ENCODE measurements at regions not wholly inside any gene's neighbourhood (a gene's known extent, or its start where the extent isn't known, plus 50 kb on each side); places are given as distances from the start of the nearest gene placed in this dataset.

DNA sequence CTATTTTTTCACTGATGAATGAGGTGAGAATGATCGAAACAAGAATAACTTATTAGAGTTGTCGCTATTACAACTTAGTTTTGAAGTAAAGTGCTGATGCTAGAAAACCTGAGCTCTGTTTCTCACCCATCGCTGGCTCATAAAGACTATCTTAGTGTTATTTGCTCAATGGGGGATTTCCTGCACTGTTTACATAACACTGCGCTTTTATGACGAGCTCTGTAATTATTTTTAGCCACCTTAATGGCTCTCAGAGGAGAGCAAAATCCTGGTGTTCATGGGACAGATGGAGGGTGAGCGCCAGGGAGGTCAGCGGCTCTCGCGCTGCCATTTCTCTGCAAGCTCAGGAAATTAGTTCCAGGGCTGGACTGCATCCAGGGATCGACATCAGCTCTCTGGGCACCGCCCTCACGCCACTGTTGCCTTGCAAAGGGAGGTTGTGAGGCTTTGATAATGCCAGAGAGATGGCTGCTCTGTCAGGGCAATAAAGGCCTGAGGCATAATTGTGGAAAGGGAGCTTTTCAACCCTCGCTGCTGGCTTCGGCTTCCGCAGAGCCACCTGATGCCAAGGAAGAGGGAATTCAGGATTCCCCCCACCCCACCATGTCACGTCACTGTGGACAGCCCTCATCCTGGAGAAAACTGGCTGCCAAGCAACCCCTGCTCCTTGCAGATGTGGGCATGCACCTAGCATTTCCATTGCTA is 72.0 kb downstream of the DACT2 start:
- Histone ChIP-seq H3K4me3 (no peak overlapping the region), H3K27me3 (no peaks in the 10 kb centered on the region), H3K36me3 (no peaks in the 10 kb centered on the region), H3K4me1 (no peaks in the 10 kb centered on the region), H3K27ac (no peak overlapping the region), H3K9me3 (no peaks in the 10 kb centered on the region)
- DNase-seq (ENCODE audit: low spot score in 2 of 2), result no peak
- TF ChIP-seq CTCF (IDR thresholded peaks at IDR 0.05), result no peak
- no peak for TF ChIP-seq POLR2A (IDR thresholded peaks at IDR 0.05)
- TF ChIP-seq POLR2AphosphoS5 (IDR thresholded peaks at IDR 0.05), result no peak
- intact Hi-C loops (cut with DNase I; ENCODE audit: low total_unique reads), result no loop called here

DNA sequence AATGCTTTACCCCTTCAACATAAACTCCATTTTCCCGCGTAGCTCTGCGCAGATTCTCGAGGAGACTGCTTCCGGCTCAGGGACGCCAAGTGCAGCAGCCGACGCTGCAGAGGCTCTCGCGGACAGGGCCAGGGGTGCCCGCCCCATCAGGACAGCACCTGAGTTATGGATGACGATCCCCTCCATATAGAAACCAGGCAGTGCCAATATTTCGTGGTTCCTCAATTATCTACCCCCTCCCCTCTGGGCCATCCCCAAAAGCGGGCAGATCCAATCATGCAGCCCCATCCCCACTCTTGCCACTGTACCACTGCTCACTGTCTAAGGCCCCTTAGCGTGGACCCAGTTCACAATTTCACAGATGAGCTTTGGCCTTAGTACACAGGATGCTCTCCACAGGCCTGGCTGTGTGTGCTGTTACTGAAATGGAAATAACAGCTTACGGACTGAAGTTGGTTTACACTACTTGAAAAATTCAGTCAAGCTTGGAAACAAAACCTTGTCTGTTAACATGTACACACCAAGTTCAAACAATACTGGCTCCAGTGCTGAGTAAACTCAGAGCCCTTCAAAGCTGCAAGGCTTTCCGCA is 74.5 kb downstream of the DACT2 start:
- intact Hi-C loops (cut with DNase I; ENCODE audit: low total_unique reads), result no loop called here
- Histone ChIP-seq H3K4me1 (no peaks in the 10 kb centered on the region), H3K27me3 (no peaks in the 10 kb centered on the region), H3K36me3 (no peaks in the 10 kb centered on the region), H3K4me3 (no peak overlapping the region), H3K9me3 (no peaks in the 10 kb centered on the region), H3K27ac (no peak overlapping the region)
- no peak for DNase-seq (ENCODE audit: low spot score in 2 of 2)
- TF ChIP-seq CTCF (IDR thresholded peaks at IDR 0.05), result no peak
- TF ChIP-seq POLR2AphosphoS5 (IDR thresholded peaks at IDR 0.05), result no peak
- TF ChIP-seq POLR2A (IDR thresholded peaks at IDR 0.05), result no peak

- Histone ChIP-seq H3K9me3 (no peaks in the 10 kb centered on the region), H3K4me1 (no peaks in the 10 kb centered on the region), H3K4me3 (no peak overlapping the region), H3K27me3 (no peaks in the 10 kb centered on the region), H3K36me3 (no peaks in the 10 kb centered on the region), H3K27ac (no peak overlapping the region)
- intact Hi-C loops (cut with DNase I; ENCODE audit: low total_unique reads), result no loop called here
- DNase-seq (ENCODE audit: low spot score in 2 of 2), result no peak
- TF ChIP-seq CTCF (IDR thresholded peaks at IDR 0.05) (no peak), POLR2AphosphoS5 (IDR thresholded peaks at IDR 0.05) (no peak), POLR2A (IDR thresholded peaks at IDR 0.05) (no peak)
These were observed 75.7 kb downstream of the DACT2 start for GRCh38 chr6:168243812-168244376.

- DNase-seq (ENCODE audit: low spot score in 2 of 2), result peak in 1 of 2 donors; percentile 7
- Histone ChIP-seq H3K27ac (no peak overlapping the region), H3K27me3 (no peaks in the 10 kb centered on the region), H3K4me1 (no peaks in the 10 kb centered on the region), H3K9me3 (no peaks in the 10 kb centered on the region), H3K36me3 (no peaks in the 10 kb centered on the region), H3K4me3 (no peak overlapping the region)
- TF ChIP-seq POLR2A (IDR thresholded peaks at IDR 0.05) (no peak), CTCF (IDR thresholded peaks at IDR 0.05) (no peak), POLR2AphosphoS5 (IDR thresholded peaks at IDR 0.05) (no peak)
- intact Hi-C loops (cut with DNase I; ENCODE audit: low total_unique reads), result no loop called here
These were observed 76.7 kb downstream of the DACT2 start for GRCh38 chr6:168242940-168243225.

DNA sequence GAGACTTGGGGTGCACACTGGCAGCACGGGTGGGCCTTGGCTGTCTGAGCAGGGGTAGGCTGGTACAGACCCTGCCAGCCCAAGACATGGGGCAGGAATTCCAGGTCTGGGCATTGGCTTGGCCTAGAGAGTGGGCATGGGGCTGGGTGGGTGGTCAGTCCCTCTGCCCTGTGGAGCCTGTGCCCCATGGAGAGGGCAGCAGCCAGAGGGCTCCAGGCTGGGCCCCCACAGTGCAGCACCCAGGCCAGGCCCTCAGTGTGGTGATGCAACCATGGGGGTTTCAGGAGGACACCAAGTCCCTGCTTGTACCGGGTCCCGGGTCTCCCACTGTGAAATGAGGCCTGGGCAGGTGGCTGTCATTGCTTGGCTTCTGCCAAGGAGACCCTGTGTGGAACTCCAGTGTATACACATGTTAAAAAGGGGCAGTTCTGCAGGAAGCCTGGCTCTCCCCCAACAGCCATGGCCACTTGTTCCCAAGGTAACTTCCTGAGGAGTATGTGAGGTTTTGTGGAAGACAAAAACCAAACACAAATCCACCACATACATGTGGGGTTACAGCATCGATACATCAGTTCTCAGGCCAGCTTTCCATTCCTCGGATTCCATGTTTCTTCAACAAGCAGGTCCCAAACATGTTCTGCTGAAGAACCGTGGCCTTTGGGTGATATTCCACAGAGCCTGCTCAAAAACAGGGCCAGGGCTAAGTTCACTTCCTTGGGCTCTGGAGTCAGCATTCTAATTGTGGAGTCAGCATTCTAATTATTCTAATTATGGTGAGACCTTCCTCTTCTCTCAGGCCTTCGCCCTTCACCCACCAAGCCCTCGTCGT is 77.3 kb downstream of the DACT2 start:
- Histone ChIP-seq H3K27me3 (no peaks in the 10 kb centered on the region), H3K9me3 (no peaks in the 10 kb centered on the region), H3K27ac (no peak overlapping the region), H3K36me3 (no peaks in the 10 kb centered on the region), H3K4me1 (no peaks in the 10 kb centered on the region), H3K4me3 (no peak overlapping the region)
- intact Hi-C loops (cut with DNase I; ENCODE audit: low total_unique reads), result no loop called here
- no peak for DNase-seq (ENCODE audit: low spot score in 2 of 2)
- no peak for TF ChIP-seq POLR2A (IDR thresholded peaks at IDR 0.05)
- TF ChIP-seq CTCF (IDR thresholded peaks at IDR 0.05), result no peak
- TF ChIP-seq POLR2AphosphoS5 (IDR thresholded peaks at IDR 0.05), result no peak
